Esophagus muscularis mucosa (tissue), 3 donors: ENCODE measurements at regions not wholly inside any gene's neighbourhood (a gene's known extent, or its start where the extent isn't known, plus 50 kb on each side); places are given as distances from the start of the nearest gene placed in this dataset.

ENCODE experiments used
- POLR2A ChIP-seq: fragments of 450-650 bp; IDR thresholded peaks from one replicate; pipeline ENCODE4 v1.6.1; 2017; ENCODE audit warnings: antibody characterized with exemption, moderate library complexity, mild to moderate bottlenecking, low read depth
- TF ChIP-seq, protein P1 (sequence below), 3 experiments: fragments of 200-600 bp in 2 of 3; fragments of 450-650 bp in 1 of 3; sonication (generic) in 2 of 3; IDR thresholded peaks; one replicate each; pipeline ENCODE4 v1.5.1; 2017 to 2019; ENCODE audit warnings: antibody characterized with exemption in 3 of 3, mild to moderate bottlenecking in 2 of 3, moderate library complexity in 1 of 3

DNA sequence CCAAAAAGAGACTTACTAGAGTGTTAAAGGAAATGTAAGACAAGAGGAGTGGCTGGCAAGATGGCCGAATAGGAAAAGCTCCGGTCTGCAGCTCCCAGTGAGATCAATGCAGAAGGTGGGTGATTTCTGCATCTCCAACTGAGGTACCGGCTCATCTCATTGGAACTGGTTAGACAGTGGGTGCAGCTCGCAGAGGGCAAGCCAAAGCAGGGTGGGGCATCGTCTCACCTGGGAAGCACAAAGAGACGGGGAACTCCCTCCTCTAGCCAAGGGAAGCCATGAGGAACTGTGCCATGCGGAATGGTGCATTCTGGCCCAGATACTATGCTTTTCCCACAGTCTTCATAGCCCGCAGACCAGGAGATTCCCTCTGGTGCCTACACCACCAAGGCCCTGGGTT is 308.7 kb downstream of the AGTPBP1 start:
- TF ChIP-seq, protein P1, sequence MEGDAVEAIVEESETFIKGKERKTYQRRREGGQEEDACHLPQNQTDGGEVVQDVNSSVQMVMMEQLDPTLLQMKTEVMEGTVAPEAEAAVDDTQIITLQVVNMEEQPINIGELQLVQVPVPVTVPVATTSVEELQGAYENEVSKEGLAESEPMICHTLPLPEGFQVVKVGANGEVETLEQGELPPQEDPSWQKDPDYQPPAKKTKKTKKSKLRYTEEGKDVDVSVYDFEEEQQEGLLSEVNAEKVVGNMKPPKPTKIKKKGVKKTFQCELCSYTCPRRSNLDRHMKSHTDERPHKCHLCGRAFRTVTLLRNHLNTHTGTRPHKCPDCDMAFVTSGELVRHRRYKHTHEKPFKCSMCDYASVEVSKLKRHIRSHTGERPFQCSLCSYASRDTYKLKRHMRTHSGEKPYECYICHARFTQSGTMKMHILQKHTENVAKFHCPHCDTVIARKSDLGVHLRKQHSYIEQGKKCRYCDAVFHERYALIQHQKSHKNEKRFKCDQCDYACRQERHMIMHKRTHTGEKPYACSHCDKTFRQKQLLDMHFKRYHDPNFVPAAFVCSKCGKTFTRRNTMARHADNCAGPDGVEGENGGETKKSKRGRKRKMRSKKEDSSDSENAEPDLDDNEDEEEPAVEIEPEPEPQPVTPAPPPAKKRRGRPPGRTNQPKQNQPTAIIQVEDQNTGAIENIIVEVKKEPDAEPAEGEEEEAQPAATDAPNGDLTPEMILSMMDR (IDR thresholded peaks at IDR 0.05), result no peak
- no peak for TF ChIP-seq POLR2A
